ENCODE measurements at regions not wholly inside any gene's neighbourhood (a gene's known extent, or its start where the extent isn't known, plus 50 kb on each side); places are given as distances from the start of the nearest gene placed in this dataset.

DNA sequence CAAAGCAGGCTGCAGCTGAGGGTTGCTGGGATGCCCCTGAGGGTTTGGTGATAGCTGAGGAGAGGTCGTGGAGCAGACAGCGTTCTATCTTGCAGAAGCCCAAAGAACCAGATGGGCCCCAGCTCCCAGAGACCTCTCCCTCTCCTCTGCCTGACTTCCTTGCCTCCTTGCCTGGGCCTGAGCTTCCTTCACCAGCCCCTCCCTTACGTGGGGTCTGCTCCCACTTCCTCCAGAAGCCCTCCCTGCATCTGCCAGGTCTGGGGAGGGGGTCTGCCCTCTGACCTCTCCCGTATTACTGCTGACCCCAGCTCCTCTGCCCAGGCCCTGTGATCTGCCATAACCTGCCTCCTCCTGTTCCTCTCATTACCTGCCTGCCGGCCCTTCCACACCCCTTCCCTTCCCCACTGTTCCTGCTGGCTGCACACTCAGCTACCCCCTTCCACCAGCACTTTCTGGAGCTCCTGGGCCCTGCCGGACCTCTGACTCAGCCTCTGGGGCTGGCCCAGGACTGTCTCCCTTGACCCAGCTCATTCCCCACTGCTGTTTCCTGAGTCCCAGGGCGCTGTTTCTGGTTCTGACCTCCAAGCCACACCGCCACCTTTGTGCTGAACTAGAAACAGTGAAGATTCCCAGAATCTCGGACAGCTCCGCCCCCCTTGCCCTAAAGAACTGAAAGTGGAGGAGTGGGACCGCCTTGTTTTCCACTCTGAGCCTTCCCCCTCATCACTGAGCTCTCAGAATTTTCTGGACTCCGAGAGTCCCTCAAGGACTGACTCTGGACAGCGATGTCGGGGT is 237.7 kb upstream of the C1orf174 start:
- no peak overlapping the region for H3K9ac ChIP-seq (ENCODE audit: low read length)
- no peak overlapping the region for H3K4me2 ChIP-seq (ENCODE audit: low read length)
- no peaks in the 10 kb centered on the region for H3K27me3 ChIP-seq (ENCODE audit: insufficient read depth, low read length)
- no peak overlapping the region for H3K4me3 ChIP-seq (ENCODE audit: insufficient read depth, low read depth, low read length)
- Mint-ChIP-seq H3K4me1 (ENCODE audit: low read depth, unreplicated experiment) (peaks cover 3% of the 10 kb centered on the region), H3K27me3 (ENCODE audit: low read depth, unreplicated experiment) (peaks cover 3% of the 10 kb centered on the region), H3K36me3 (ENCODE audit: low read depth, unreplicated experiment) (no peaks in the 10 kb centered on the region), H3K4me3 (ENCODE audit: unreplicated experiment) (no peak overlapping the region), H3K27ac (ENCODE audit: unreplicated experiment) (no peak overlapping the region), H3K9me3 (ENCODE audit: unreplicated experiment) (peaks cover 9% of the 10 kb centered on the region)
- no peaks in the 10 kb centered on the region for H3K79me2 ChIP-seq (ENCODE audit: insufficient read depth, low read length)
- no peaks in the 10 kb centered on the region for H4K20me1 ChIP-seq (ENCODE audit: insufficient read depth, low read length)
- no peak overlapping the region for H2AFZ ChIP-seq (ENCODE audit: low read depth, low read length)
- no peaks in the 10 kb centered on the region for H3K4me1 ChIP-seq (ENCODE audit: insufficient read depth, low read length)
- DNase-seq (ENCODE audit: low read depth) (no peak), FAIRE-seq (no peak)
- TF ChIP-seq EZH2 (IDR thresholded peaks at IDR 0.05; ENCODE audit: insufficient read depth, low read length) = no peak
- TF ChIP-seq CTCF (IDR thresholded peaks at IDR 0.05; ENCODE audit: insufficient read depth, low read depth, low read length) = no peak
- H3K36me3 ChIP-seq (ENCODE audit: insufficient read depth, low read length) = no peaks in the 10 kb centered on the region
- H3K27ac ChIP-seq (ENCODE audit: low read depth, low read length) = no peak overlapping the region
- H3K9me3 ChIP-seq (ENCODE audit: insufficient read depth, low read depth, low read length) = peaks cover 8% of the 10 kb centered on the region

DNA sequence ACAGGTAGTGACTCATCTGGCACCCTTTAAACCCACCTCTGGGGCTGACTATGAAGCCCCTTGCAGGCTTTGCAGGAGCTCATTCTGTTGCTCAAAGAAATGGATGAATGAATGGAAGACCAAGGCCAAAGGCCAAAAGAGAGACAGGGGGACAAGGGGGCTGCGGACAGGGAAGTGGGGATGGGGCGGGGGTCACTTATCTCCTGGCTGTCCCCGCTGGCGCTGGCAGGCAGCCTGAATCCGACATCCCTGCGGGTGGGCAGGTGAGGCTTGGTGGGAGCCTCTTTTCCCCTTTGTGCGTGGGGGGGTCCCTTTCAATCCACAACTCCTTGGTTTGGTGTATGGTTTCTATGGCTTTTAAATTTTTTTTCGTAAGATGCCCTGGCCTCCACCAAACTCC is 239.6 kb upstream of the C1orf174 start:
- no peak for TF ChIP-seq CTCF (IDR thresholded peaks at IDR 0.05; ENCODE audit: insufficient read depth, low read depth, low read length)
- no peak for TF ChIP-seq EZH2 (IDR thresholded peaks at IDR 0.05; ENCODE audit: insufficient read depth, low read length)
- peaks cover 3% of the 10 kb centered on the region for H3K4me1 Mint-ChIP-seq (ENCODE audit: low read depth, unreplicated experiment)
- Histone ChIP-seq H3K4me3 (ENCODE audit: insufficient read depth, low read depth, low read length) (no peak overlapping the region), H3K27me3 (ENCODE audit: insufficient read depth, low read length) (no peaks in the 10 kb centered on the region), H2AFZ (ENCODE audit: low read depth, low read length) (no peak overlapping the region), H3K4me1 (ENCODE audit: insufficient read depth, low read length) (no peaks in the 10 kb centered on the region), H3K9me3 (ENCODE audit: insufficient read depth, low read depth, low read length) (peaks cover 16% of the 10 kb centered on the region), H3K4me2 (ENCODE audit: low read length) (no peak overlapping the region), H3K36me3 (ENCODE audit: insufficient read depth, low read length) (no peaks in the 10 kb centered on the region), H3K79me2 (ENCODE audit: insufficient read depth, low read length) (no peaks in the 10 kb centered on the region), H3K9ac (ENCODE audit: low read length) (no peak overlapping the region), H3K27ac (ENCODE audit: low read depth, low read length) (no peak overlapping the region), H4K20me1 (ENCODE audit: insufficient read depth, low read length) (peaks cover 2% of the 10 kb centered on the region)
- H3K9me3 Mint-ChIP-seq (ENCODE audit: unreplicated experiment) = peaks cover 9% of the 10 kb centered on the region
- FAIRE-seq (no peak), DNase-seq (ENCODE audit: low read depth) (no peak)
- no peak overlapping the region for H3K4me3 Mint-ChIP-seq (ENCODE audit: unreplicated experiment)
- no peaks in the 10 kb centered on the region for H3K36me3 Mint-ChIP-seq (ENCODE audit: low read depth, unreplicated experiment)
- H3K27ac Mint-ChIP-seq (ENCODE audit: unreplicated experiment) = no peak overlapping the region
- peaks cover 3% of the 10 kb centered on the region for H3K27me3 Mint-ChIP-seq (ENCODE audit: low read depth, unreplicated experiment)

DNA sequence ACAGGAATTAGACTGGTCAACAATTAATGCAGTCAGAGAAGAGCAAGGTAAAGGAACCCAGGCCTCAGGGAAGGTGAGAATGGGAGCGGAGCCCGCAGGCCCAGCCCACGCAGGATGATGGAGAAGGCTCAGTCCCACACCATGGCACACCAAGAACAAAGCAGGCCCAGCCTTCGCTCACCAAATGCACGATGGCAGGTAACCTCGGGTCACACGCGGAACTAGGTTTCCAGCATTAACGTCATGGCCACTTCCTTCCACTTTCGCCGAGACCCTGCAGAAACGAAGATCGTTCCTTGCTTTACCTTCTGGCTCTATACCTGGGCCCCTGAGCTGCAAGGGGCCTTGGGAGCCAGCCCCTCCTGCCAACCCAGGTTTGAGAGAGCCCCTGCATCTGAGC is 240.2 kb upstream of the C1orf174 start:
- Mint-ChIP-seq H3K36me3 (ENCODE audit: low read depth, unreplicated experiment) (no peaks in the 10 kb centered on the region), H3K9me3 (ENCODE audit: unreplicated experiment) (peaks cover 9% of the 10 kb centered on the region), H3K27ac (ENCODE audit: unreplicated experiment) (no peak overlapping the region), H3K4me1 (ENCODE audit: low read depth, unreplicated experiment) (peaks cover 3% of the 10 kb centered on the region), H3K4me3 (ENCODE audit: unreplicated experiment) (no peak overlapping the region), H3K27me3 (ENCODE audit: low read depth, unreplicated experiment) (peaks cover 3% of the 10 kb centered on the region)
- FAIRE-seq (no peak), DNase-seq (ENCODE audit: low read depth) (no peak)
- Histone ChIP-seq H4K20me1 (ENCODE audit: insufficient read depth, low read length) (peaks cover 2% of the 10 kb centered on the region), H3K36me3 (ENCODE audit: insufficient read depth, low read length) (no peaks in the 10 kb centered on the region), H3K4me1 (ENCODE audit: insufficient read depth, low read length) (no peaks in the 10 kb centered on the region), H3K27ac (ENCODE audit: low read depth, low read length) (no peak overlapping the region), H3K9ac (ENCODE audit: low read length) (no peak overlapping the region), H3K4me3 (ENCODE audit: insufficient read depth, low read depth, low read length) (no peak overlapping the region), H3K9me3 (ENCODE audit: insufficient read depth, low read depth, low read length) (peaks cover 15% of the 10 kb centered on the region), H3K27me3 (ENCODE audit: insufficient read depth, low read length) (no peaks in the 10 kb centered on the region), H3K79me2 (ENCODE audit: insufficient read depth, low read length) (no peaks in the 10 kb centered on the region), H2AFZ (ENCODE audit: low read depth, low read length) (no peak overlapping the region), H3K4me2 (ENCODE audit: low read length) (no peak overlapping the region)
- no peak for TF ChIP-seq EZH2 (IDR thresholded peaks at IDR 0.05; ENCODE audit: insufficient read depth, low read length)
- no peak for TF ChIP-seq CTCF (IDR thresholded peaks at IDR 0.05; ENCODE audit: insufficient read depth, low read depth, low read length)
